GM12872 (cell line): ENCODE measurements at regions not wholly inside any gene's neighbourhood (a gene's known extent, or its start where the extent isn't known, plus 50 kb on each side); places are given as distances from the start of the nearest gene placed in this dataset.

Experiments
- CTCF ChIP-seq: IDR thresholded peaks from 3 replicates; pipeline ENCODE4 v1.5.1; 2011; ENCODE audit warnings: low read depth, mild to moderate bottlenecking, low read length, moderate library complexity; ENCODE audit not compliant: insufficient read depth

DNA sequence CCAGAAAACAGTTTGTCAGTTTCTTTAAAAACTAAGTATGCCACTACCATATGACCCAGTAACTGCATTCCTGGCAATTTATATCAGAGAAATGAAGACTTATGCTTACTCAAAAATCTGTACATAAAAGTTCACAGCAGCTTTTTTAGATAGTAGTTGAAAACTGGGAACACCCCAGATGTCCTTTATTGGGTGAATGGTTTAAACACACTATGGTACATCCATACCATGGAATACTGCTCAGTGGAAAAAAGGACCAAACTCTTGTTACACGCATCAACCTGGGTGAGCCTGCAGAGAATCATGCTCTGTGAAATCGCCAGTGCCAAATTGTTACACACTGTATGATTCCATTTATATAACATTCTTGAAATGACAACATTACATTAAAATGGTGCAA, 127.6 kb upstream of the RET start:
- TF ChIP-seq CTCF = no peak

DNA sequence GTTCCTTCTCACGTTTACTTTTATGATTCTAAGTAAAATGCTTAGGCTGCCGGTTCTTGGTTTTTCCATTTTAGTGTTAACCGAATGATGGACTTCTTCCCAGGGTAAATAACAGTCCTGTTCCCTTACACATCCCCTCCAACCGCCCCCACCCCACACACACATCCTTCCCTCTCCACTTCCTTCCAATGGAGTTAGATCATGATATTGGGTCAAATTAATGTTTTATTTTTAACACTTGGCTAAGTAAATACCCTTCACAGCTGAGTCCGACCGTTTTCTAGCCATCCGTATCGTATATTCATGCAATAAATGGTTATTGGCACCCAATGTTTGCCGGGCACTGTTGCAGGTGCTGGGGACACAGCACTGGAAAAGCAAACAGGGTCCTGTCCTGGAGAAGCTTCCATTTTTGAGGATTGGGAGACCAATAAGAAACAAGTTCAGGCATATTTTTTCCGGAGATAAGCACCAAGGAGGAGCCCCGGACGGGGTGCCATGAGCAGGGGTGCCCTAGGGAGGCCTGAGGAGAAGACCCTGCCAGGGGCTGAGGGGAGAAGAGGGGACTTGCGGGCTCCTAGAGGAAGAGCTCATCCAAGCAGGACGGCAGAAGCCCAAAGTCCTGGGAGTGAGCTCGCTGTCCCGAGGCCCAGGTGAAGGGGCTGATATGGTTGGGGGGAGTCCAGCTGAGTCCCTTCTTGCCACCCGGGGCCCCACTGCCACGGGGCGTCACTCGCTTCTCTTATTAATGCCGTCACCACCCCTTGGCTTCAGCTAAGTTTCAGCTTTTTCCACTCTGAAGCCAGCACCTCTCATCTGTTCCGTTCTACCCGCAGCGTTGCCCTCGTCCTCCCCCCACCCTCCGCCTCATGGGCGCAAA, 126.0 kb upstream of the RET start:
- TF ChIP-seq CTCF = no peak

DNA sequence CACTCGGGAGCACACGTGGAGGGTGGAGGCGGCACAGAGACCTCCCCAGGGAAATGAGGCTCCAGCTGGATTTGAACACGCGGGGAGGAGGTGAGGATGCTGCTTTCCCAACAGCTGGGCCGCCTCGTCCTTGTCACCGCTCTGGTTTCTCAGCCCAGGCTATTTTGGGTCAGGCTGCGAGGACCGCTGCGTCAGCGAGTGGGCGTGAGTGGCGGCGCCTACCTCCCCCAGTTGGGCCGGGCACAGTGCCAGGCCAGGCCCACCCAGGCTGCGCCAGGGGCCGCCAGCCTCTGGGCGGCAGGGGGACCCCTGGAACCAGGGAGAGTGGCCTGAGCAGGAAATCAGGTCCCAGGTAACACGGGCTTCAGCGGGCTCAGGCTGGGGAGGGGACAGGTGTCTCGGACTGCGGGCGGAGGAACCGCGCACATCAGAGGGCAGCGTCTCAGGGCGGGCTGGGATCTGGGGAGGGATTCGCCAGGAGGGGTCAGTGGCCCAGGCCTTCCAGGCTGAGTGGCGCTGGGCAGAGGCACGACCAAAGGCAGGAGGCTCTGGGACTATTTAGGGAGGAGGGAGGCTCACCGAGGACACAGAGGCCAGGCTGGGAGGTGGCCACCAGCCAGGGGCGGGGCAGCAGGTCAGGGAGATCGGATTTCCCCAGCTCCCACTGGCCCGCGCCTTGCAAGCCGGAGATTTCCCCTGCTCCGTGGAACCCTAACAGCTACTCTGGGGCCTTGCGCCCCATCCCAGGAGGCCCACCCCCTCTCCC, 125.2 kb upstream of the RET start:
- no peak for TF ChIP-seq CTCF

GRCh38 chr10:42952349-42952748, 124.5 kb upstream of the RET start:
- no peak for TF ChIP-seq CTCF

DNA sequence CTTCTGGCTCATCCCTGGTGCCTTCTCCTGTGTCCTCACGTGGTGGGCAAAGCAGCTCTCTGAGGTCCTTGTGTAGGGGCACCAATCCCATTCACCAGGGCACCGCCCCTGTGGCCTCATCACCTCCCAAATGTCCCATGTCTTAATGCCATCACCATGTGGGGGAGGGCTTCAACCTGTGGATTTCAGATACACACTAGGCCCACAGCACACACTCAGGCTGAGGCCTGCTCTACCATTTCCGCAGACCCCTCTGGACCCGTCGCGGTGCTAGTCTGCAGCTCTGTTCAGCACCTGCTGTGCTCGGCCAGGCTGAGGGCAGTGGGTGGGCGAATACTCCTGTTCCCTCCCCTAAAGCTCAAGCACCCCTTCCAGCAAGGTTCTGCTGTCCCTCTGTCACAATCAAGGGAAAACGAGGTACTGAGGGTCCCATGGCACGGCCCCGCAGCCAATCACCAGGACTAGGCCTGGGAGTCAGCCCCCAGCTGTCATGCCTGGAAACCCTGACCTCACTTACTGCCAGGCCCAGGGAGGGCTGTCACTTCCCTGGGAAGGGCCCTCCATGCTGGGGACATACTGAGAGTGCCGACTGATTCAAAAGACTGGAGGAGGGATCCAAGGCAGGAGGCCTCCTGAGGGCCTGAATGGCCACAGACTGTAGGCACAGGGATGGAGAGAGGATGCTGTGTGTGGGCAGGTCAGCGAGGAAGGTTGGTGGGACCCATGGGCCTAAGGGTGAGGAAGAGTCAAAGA, 123.8 kb upstream of the RET start:
- no peak for TF ChIP-seq CTCF

DNA sequence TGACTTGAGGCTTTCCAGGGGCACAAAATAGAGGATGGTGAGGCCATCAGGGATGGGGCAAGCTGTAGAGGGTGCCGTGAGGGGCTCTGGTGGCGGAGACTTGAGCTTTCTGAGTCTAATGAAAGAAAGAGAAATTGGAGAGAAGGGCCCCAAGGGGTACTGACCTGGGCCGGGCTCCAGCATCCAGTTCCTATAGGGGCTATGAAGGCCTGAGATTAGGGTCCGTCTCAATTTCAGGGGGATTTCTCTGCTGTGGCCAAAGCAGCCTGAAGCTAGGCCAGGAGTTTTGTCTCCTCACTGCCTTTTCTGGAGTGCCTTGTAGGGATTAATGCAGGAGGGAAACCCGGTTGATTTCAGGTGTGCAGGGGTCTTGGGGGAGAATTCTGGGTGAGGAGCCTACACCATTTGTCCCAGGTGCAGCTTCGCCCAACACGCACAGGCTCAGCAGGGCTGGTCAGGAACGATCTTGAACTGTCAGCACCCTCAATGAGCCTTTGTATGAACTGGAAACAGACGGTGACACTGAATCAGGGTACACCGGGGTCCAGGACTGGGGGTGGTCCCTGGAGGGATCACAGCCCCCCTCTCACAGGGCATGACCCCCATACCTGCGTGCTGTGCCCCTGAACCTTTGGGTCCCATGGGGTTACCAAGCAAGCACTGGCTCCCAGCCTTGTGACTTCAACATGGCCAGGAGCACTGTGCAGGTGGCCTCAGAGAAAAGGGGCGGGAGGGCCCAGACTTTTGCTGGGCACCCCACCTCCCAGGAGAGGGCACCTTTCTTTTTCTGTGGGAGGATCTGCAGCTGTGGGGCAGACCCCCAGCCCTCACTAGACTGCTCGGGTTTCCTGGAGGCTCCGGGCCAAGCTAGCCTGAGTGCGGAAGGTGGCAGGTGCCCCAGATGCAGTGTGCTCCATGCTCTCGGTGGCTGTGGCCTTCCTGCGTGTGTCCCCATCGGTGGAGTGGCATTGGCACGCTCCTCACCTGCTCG, 122.9 kb upstream of the RET start:
- no peak for TF ChIP-seq CTCF
